PC-9 (cell line): ENCODE measurements at regions not wholly inside any gene's neighbourhood (a gene's known extent, or its start where the extent isn't known, plus 50 kb on each side); places are given as distances from the start of the nearest gene placed in this dataset.

ENCODE experiments used
- BruUV-seq: library from RNA; stranded (reverse); fragments of 400-500 nt; replicated peaks from 2 replicates; lab custom pipeline; 2021; lab: Mats Ljungman, UMichigan
- CTCF ChIA-PET: fragments of 300-600 bp; sonication (Branson Sonifier 250); formaldehyde crosslinking; loops from one replicate; lab custom pipeline; 2022; ENCODE audit warnings: antibody characterized with exemption; lab: Charles Lee
- POLR2A ChIA-PET: fragments of 300-600 bp; sonication (Branson Sonifier 250); formaldehyde crosslinking; loops from one replicate; lab custom pipeline; 2022; ENCODE audit warnings: antibody characterized with exemption; ENCODE audit not compliant: unreplicated experiment; lab: Charles Lee
- DNase-seq, 2 experiments: peaks; one replicate each; pipeline versions ENCODE4 v3.0.0 to v3.0.0-alpha.2; 2015 to 2022; ENCODE audit warnings: mixed read lengths in 1 of 2
- H2AFZ ChIP-seq: fragments of 200-600 bp; sonication (generic); 2 replicates; pipeline ENCODE4 v1.8.1; 2017; ENCODE audit warnings: antibody characterized with exemption
- H3F3A ChIP-seq: fragments of 200-600 bp; sonication (generic); 2 replicates; pipeline ENCODE4 v1.8.1; 2017; ENCODE audit warnings: antibody characterized with exemption, mild to moderate bottlenecking, low read depth; ENCODE audit not compliant: insufficient read depth
- H3K27ac ChIP-seq: fragments of 200-600 bp; sonication (generic); 2 replicates; pipeline ENCODE4 v1.6.1; 2016; ENCODE audit warnings: mixed run types
- H3K27me3 ChIP-seq: fragments of 200-600 bp; sonication (generic); 2 replicates; pipeline ENCODE4 v1.6.1; 2016; ENCODE audit warnings: low read depth, mixed run types; ENCODE audit not compliant: insufficient read depth
- H3K36me3 ChIP-seq: fragments of 200-600 bp; sonication (generic); 2 replicates; pipeline ENCODE4 v1.6.1; 2016; ENCODE audit warnings: low read depth, mixed run types
- H3K4me1 ChIP-seq: fragments of 200-600 bp; sonication (generic); replicated peaks from 2 replicates; pipeline ENCODE4 v1.6.1; 2016; ENCODE audit warnings: mixed run types; ENCODE audit not compliant: insufficient read depth
- H3K4me2 ChIP-seq: fragments of 200-600 bp; sonication (generic); 2 replicates; pipeline ENCODE4 v1.6.1; 2017; ENCODE audit warnings: mixed run types
- H3K4me3 ChIP-seq: fragments of 200-600 bp; sonication (generic); 2 replicates; pipeline ENCODE4 v1.6.1; 2016; ENCODE audit warnings: mixed run types
- H3K79me2 ChIP-seq: fragments of 200-600 bp; sonication (generic); 2 replicates; pipeline ENCODE4 v1.6.1; 2017; ENCODE audit warnings: low read depth, mixed run types
- H3K9me2 ChIP-seq: fragments of 200-600 bp; sonication (generic); 2 replicates; pipeline ENCODE4 v1.8.1; 2017; ENCODE audit warnings: mild to moderate bottlenecking; ENCODE audit not compliant: insufficient read depth
- H3K9me3 ChIP-seq: fragments of 200-600 bp; sonication (generic); 2 replicates; pipeline ENCODE4 v1.8.1; 2016; ENCODE audit warnings: low read depth; ENCODE audit not compliant: insufficient read depth
- H4K20me1 ChIP-seq: fragments of 200-600 bp; sonication (generic); 2 replicates; pipeline ENCODE4 v1.8.1; 2017; ENCODE audit not compliant: insufficient read depth
- EZH2 ChIP-seq: fragments of 200-600 bp; sonication (generic); IDR thresholded peaks from 2 replicates; pipeline ENCODE4 v1.8.0; 2017; ENCODE audit warnings: antibody characterized with exemption, low read depth
- intact Hi-C: fragments of 100-400 bp; cut with micrococcal nuclease; formaldehyde crosslinking; loops from one replicate; pipeline ENCODE4 v1.10.0; 2022; ENCODE audit not compliant: unreplicated experiment
- TF ChIP-seq, protein P1 (sequence below): fragments of 200-600 bp; sonication (generic); conservative IDR thresholded peaks from 2 replicates; pipeline ENCODE4 v1.6.1; 2017; ENCODE audit warnings: mixed run types, antibody characterized with exemption, mild to moderate bottlenecking, moderate library complexity

DNA sequence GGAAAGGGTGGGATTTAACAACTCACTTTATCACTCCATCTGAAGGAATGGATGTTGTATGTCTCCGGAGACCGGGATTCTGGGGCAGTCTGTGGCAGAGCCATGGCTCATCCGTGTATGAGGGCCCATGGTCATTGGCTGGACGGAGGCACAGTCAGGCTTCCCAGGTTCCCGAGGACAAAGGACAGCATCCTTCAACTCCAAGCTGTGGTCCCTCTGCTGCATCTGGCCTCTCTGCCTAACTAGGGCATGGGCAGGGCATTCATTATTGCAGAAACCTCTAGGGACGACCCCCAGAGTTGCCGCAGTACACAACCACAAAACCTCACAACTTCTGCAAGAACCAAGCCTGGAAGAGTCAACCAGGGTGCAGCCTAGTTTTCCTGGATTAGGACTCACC lies 525.2 kb downstream of the GLRX3 start:
- intact Hi-C loops = no loop called here
- Histone ChIP-seq H3F3A (no peaks in the 10 kb centered on the region), H3K27ac (no peak overlapping the region), H3K9me3 (no peaks in the 10 kb centered on the region), H3K36me3 (no peaks in the 10 kb centered on the region), H3K4me2 (no peak overlapping the region), H3K4me1 (no peaks in the 10 kb centered on the region), H3K79me2 (no peaks in the 10 kb centered on the region), H3K4me3 (no peak overlapping the region), H4K20me1 (no peaks in the 10 kb centered on the region), H2AFZ (no peak overlapping the region), H3K27me3 (no peaks in the 10 kb centered on the region), H3K9me2 (no peaks in the 10 kb centered on the region)
- ChIA-PET CTCF (no interaction called here), POLR2A (no interaction called here)
- BruUV-seq = no TSS peak
- no peak for DNase-seq
- no peak for TF ChIP-seq EZH2
- TF ChIP-seq, protein P1, sequence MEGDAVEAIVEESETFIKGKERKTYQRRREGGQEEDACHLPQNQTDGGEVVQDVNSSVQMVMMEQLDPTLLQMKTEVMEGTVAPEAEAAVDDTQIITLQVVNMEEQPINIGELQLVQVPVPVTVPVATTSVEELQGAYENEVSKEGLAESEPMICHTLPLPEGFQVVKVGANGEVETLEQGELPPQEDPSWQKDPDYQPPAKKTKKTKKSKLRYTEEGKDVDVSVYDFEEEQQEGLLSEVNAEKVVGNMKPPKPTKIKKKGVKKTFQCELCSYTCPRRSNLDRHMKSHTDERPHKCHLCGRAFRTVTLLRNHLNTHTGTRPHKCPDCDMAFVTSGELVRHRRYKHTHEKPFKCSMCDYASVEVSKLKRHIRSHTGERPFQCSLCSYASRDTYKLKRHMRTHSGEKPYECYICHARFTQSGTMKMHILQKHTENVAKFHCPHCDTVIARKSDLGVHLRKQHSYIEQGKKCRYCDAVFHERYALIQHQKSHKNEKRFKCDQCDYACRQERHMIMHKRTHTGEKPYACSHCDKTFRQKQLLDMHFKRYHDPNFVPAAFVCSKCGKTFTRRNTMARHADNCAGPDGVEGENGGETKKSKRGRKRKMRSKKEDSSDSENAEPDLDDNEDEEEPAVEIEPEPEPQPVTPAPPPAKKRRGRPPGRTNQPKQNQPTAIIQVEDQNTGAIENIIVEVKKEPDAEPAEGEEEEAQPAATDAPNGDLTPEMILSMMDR = no peak

DNA sequence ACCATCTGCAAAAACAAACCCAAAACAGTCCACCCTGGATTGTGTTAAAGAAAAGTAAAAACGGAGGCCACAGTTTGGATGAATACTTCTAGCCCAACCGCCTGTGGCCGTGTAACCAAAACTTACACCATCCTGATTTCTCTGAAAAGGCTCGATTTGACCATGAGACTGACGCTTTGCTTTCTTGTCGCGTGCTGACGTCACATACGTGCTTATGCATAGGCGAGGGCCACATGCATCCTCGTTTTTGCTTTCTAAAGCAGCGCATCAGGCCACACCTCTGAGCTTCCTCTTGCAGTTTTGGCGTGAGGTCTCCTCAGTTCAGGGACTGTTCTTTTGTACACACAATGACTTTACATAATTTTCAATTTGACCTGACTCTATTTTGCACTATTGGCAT lies 526.6 kb downstream of the GLRX3 start:
- CTCF ChIA-PET = no interaction called here
- H3K36me3 ChIP-seq = no peaks in the 10 kb centered on the region

DNA sequence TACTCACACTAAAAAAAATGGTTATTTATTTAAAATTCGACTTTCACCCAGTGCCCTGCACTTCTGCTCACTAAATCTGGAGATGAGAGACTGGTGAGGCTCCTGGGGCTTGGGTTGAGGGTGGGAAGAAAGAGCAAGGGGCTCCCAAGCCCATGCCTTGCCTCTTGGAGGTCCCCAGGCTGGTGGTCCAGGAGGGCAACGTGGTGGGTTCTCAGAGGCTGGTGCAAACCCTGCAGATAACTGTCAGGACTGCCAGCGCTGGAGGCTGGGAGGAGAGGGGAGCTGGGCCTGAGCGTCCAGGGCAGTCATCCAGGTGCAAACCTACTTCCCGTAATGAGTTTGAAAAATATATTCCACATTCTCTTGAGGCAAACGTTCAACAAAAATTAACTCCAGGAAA lies 528.3 kb downstream of the GLRX3 start:
- Histone ChIP-seq H3K79me2 (no peaks in the 10 kb centered on the region), H3F3A (no peaks in the 10 kb centered on the region), H2AFZ (no peak overlapping the region), H3K4me1 (no peaks in the 10 kb centered on the region), H3K27ac (no peak overlapping the region), H4K20me1 (no peaks in the 10 kb centered on the region), H3K9me2 (no peaks in the 10 kb centered on the region), H3K36me3 (no peaks in the 10 kb centered on the region), H3K9me3 (no peaks in the 10 kb centered on the region), H3K4me2 (no peak overlapping the region), H3K4me3 (no peak overlapping the region), H3K27me3 (no peaks in the 10 kb centered on the region)
- DNase-seq = no peak
- ChIA-PET POLR2A (no interaction called here), CTCF (no interaction called here)
- no TSS peak for BruUV-seq
- intact Hi-C loops = no loop called here
- TF ChIP-seq EZH2 = no peak
- TF ChIP-seq, protein P1 = no peak

More for the DNA sequence above, 526.6 kb downstream of the GLRX3 start:
- no peaks in the 10 kb centered on the region for H4K20me1 ChIP-seq
- no peaks in the 10 kb centered on the region for H3K9me2 ChIP-seq
- no peaks in the 10 kb centered on the region for H3K79me2 ChIP-seq
- POLR2A ChIA-PET = no interaction called here
- no peak for DNase-seq
- H3K27me3 ChIP-seq = no peaks in the 10 kb centered on the region
- no peaks in the 10 kb centered on the region for H3F3A ChIP-seq
- no peak overlapping the region for H3K4me3 ChIP-seq
- no peak overlapping the region for H2AFZ ChIP-seq
- TF ChIP-seq EZH2 = no peak
- H3K4me2 ChIP-seq = no peak overlapping the region
- intact Hi-C loops = no loop called here
- no peak overlapping the region for H3K27ac ChIP-seq
- no peaks in the 10 kb centered on the region for H3K4me1 ChIP-seq
- no TSS peak for BruUV-seq
- H3K9me3 ChIP-seq = no peaks in the 10 kb centered on the region

DNA sequence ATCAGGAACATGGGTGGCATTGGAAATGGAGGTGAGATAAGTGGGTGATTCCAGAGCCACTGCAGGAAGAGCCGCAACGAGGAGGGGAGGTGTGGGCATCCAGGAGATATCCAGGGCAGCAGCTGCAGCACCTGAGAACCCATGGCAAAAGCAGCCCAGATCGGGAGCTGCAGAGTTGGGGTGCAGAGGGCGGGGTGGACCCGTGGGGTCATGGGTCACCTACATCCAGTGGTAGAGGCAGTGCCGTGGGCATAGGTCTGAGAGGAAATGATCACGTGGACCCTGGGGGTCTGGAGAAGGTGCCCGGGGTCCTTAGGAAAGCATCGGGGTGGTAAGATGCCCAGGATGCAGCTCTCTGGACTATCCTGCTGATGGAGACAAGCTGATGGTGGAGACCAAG lies 530.0 kb downstream of the GLRX3 start:
- ChIA-PET POLR2A (no interaction called here), CTCF (no interaction called here)
- Histone ChIP-seq H3K4me3 (no peak overlapping the region), H4K20me1 (no peaks in the 10 kb centered on the region), H3K27me3 (no peaks in the 10 kb centered on the region), H3K9me2 (no peaks in the 10 kb centered on the region), H3K79me2 (no peaks in the 10 kb centered on the region), H3K4me1 (no peaks in the 10 kb centered on the region), H2AFZ (no peak overlapping the region), H3F3A (no peaks in the 10 kb centered on the region), H3K9me3 (no peaks in the 10 kb centered on the region), H3K27ac (no peak overlapping the region), H3K36me3 (no peaks in the 10 kb centered on the region), H3K4me2 (no peak overlapping the region)
- no peak for TF ChIP-seq EZH2
- TF ChIP-seq, protein P1 = no peak
- no peak for DNase-seq
- intact Hi-C loops = no loop called here
- no TSS peak for BruUV-seq
